Mucosa of descending colon (tissue), 3 donors: ENCODE measurements at regions not wholly inside any gene's neighbourhood (a gene's known extent, or its start where the extent isn't known, plus 50 kb on each side); places are given as distances from the start of the nearest gene placed in this dataset.

ENCODE experiments used
- ATAC-seq: fragments of 200-7000 bp; cut with Tn5 transposase; one replicate; pipeline ENCODE4 v1.9.1; 2020; ENCODE audit warnings: mild to moderate bottlenecking, moderate library complexity
- DNase-seq, 3 donors: peaks; one replicate each; pipeline ENCODE4 v3.0.0-alpha.2; 2020
- H3K36me3 ChIP-seq: fragments of 200-600 bp; one replicate; pipeline ENCODE4 v1.8.0; 2021; ENCODE audit warnings: low read depth, mild to moderate bottlenecking
- H3K4me1 ChIP-seq: fragments of 200-600 bp; one replicate; pipeline ENCODE4 v1.8.0; 2021; ENCODE audit warnings: low read depth, mild to moderate bottlenecking
- H3K4me3 ChIP-seq: fragments of 200-600 bp; one replicate; pipeline ENCODE4 v1.8.0; 2021; ENCODE audit warnings: mild to moderate bottlenecking
- H3K9me3 ChIP-seq: fragments of 200-600 bp; one replicate; pipeline ENCODE4 v1.8.0; 2021; ENCODE audit warnings: mild to moderate bottlenecking
- intact Hi-C, 2 donors: fragments of 100-400 bp; cut with DNase I in 1 of 2; cut with micrococcal nuclease in 1 of 2; formaldehyde crosslinking; loops; one replicate each; pipeline versions ENCODE4 v1.11.0 to v1.11.1; 2022; cut with DNase I, micrococcal nuclease
- TF ChIP-seq, protein P1 (sequence below): fragments of 200-600 bp; IDR thresholded peaks from one replicate; pipeline ENCODE4 v1.8.0; 2022; ENCODE audit warnings: antibody characterized with exemption, mild to moderate bottlenecking
- donor health status: DM: no; HTN: no; CAD: no; lungs with moderate emphysema.
- donor health status: DM: no; HTN: no; CAD: no.
- donor health status: DM: no; HTN: yes; CAD: no.

DNA sequence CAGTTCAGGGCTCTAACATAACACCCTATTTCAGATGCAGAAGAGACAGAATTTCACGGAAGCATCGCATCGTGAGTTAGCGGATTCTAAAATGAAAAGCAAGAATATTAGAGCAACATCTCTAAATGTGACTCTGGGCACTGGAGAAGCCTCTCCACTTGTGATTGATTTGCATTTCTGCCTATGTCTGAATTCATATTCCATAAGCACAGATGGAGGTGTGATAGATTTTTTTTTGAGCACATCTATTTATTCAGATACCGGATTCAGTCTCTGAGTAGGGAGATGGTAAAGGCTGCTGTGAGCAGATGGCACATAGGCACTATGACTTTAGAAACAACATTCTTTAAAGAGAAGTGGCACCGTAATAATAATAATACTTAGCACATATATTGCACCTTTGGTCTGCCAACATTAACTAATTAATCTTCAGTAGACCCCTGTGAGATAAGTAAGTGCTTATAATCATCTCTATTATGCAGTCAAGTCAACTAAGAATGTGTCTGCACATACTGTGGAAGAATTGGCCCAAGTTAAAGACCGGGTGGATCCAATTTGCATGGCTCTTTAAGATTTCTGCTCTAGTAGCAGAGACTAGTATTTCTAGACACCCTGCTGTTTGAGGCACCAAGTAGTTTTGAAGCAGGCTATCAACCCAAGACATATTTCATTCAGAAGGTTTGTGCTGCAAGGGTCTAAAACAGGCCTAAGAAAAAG lies 685.0 kb downstream of the CETN3 start:
- DNase-seq (no peak), ATAC-seq (no peak)
- intact Hi-C loops = no loop called here
- no peaks in the 10 kb centered on the region for H3K4me1 ChIP-seq
- H3K9me3 ChIP-seq = no peaks in the 10 kb centered on the region
- TF ChIP-seq, protein P1, sequence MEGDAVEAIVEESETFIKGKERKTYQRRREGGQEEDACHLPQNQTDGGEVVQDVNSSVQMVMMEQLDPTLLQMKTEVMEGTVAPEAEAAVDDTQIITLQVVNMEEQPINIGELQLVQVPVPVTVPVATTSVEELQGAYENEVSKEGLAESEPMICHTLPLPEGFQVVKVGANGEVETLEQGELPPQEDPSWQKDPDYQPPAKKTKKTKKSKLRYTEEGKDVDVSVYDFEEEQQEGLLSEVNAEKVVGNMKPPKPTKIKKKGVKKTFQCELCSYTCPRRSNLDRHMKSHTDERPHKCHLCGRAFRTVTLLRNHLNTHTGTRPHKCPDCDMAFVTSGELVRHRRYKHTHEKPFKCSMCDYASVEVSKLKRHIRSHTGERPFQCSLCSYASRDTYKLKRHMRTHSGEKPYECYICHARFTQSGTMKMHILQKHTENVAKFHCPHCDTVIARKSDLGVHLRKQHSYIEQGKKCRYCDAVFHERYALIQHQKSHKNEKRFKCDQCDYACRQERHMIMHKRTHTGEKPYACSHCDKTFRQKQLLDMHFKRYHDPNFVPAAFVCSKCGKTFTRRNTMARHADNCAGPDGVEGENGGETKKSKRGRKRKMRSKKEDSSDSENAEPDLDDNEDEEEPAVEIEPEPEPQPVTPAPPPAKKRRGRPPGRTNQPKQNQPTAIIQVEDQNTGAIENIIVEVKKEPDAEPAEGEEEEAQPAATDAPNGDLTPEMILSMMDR = no peak
- no peak overlapping the region for H3K4me3 ChIP-seq
- H3K36me3 ChIP-seq = no peaks in the 10 kb centered on the region

DNA sequence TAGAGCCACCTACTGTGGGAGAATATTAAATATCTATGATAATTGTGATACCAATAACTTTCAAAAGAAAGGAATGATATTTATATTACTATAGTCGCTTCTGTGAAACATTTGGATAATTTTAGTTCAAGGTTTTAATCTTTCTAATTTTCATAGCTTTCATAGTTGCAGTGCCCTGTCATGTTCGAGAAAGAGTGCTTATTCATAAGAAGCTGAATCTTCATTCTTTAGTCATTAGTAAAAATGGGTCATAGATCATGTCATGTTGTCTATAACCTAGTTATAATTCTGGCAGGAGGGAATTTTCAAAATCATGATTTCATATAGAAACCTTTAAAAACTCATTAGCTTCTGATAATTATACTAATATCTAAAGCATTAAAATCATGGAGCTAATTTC lies 685.6 kb downstream of the CETN3 start:
- intact Hi-C loops = no loop called here

DNA sequence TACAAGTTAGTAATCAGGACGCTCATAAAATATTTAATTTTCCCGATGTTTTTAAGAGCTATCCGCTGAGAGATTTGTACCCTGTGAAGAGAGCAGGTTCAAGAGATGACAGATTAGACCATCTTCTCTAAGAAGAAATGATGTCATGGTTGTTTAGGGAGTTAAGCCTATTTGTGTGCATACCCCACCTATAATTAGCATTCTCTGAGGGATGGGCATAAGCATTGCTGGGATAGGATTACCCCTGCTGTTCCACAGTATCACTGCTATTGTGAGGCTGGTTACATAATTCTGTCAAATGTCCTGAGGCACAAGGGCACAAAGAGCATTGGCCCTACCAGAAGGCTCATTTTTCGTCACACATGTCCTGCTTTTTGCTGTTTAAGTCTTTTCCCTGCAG lies 687.0 kb downstream of the CETN3 start:
- TF ChIP-seq, protein P1 = no peak
- no peaks in the 10 kb centered on the region for H3K4me1 ChIP-seq
- no peak for ATAC-seq
- H3K9me3 ChIP-seq = no peaks in the 10 kb centered on the region
- intact Hi-C loops = no loop called here
- H3K4me3 ChIP-seq = no peak overlapping the region
- H3K36me3 ChIP-seq = no peaks in the 10 kb centered on the region
- DNase-seq = no peak

More for the DNA sequence above, 685.6 kb downstream of the CETN3 start:
- H3K9me3 ChIP-seq = no peaks in the 10 kb centered on the region
- no peaks in the 10 kb centered on the region for H3K36me3 ChIP-seq
- H3K4me3 ChIP-seq = no peak overlapping the region
- no peaks in the 10 kb centered on the region for H3K4me1 ChIP-seq
- TF ChIP-seq, protein P1 = no peak
- DNase-seq (no peak), ATAC-seq (no peak)

DNA sequence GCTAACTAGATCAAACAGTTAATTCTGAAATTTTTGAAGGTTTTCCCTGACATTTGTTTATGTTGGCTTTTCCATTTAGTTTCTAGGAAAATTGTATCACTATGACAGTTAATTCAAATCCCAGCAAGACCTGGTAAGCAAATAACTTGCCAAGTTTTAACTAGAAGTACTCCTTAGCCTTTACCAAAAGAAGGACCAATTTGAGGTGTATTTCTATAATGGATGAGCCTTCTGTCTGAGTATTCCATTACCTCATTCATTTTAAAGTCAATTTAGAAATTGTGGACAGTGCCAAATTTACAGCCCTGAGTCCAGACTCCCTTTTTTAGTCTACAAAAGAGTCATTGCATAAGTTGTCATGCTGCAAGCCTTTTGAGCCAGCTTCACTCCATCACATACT lies 687.6 kb downstream of the CETN3 start:
- Histone ChIP-seq H3K4me1 (no peaks in the 10 kb centered on the region), H3K36me3 (no peaks in the 10 kb centered on the region), H3K9me3 (no peaks in the 10 kb centered on the region), H3K4me3 (no peak overlapping the region)
- DNase-seq = no peak
- ATAC-seq = no peak
- intact Hi-C loops = no loop called here
- TF ChIP-seq, protein P1 = no peak

DNA sequence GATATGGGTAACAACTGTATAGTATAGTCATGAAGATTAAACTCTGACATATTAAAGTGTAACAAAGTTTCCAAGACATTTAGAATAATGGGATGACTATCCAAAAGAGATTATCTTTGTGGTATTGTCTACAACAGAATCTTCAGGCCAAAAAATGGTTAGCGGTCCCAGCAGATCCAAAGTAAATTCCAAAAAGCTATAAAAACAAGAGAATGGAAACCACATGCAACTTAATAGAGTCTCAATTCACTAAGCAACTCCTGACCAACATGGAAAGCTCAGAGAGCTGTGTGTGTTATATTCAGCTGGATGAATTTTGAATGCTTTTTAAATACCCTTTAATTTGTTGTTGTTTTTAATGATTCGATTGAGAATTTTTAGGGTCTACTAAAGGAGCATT lies 688.2 kb downstream of the CETN3 start:
- ATAC-seq (no peak), DNase-seq (no peak)
- Histone ChIP-seq H3K9me3 (no peaks in the 10 kb centered on the region), H3K4me3 (no peak overlapping the region), H3K4me1 (no peaks in the 10 kb centered on the region), H3K36me3 (no peaks in the 10 kb centered on the region)
- intact Hi-C loops = no loop called here
- TF ChIP-seq, protein P1 = no peak
